Mesendoderm (in vitro differentiated cells): ENCODE measurements at regions not wholly inside any gene's neighbourhood (a gene's known extent, or its start where the extent isn't known, plus 50 kb on each side); places are given as distances from the start of the nearest gene placed in this dataset.
"Not testable (repeated sequence)": the region's sequence is repeated elsewhere in the genome, so short reads cannot be mapped to it uniquely, and the experiment has no call there.

Experiments
- DNase-seq: peaks from one replicate; pipeline ENCODE4 v3.0.0; 2013
- H2AK5ac ChIP-seq: 2 replicates; pipeline ENCODE4 v1.6.1; 2013; ENCODE audit warnings: low read length, inconsistent platforms
- H2BK120ac ChIP-seq: 2 replicates; pipeline ENCODE4 v1.6.1; 2013; ENCODE audit warnings: low read depth, mild to moderate bottlenecking, low read length, moderate library complexity, mixed read lengths
- H2BK15ac ChIP-seq: replicated peaks from 2 replicates; pipeline ENCODE4 v1.6.1; 2013; ENCODE audit warnings: low read depth, mild to moderate bottlenecking, moderate library complexity
- H2BK5ac ChIP-seq: 2 replicates; pipeline ENCODE4 v1.6.1; 2013; ENCODE audit warnings: low read length, inconsistent platforms
- H3K18ac ChIP-seq: 2 replicates; pipeline ENCODE4 v1.6.1; 2013; ENCODE audit warnings: mild to moderate bottlenecking, low read length, mixed read lengths
- H3K23ac ChIP-seq: one replicate; pipeline ENCODE4 v1.6.1; 2013; ENCODE audit warnings: low read length
- H3K27ac ChIP-seq: 2 replicates; pipeline ENCODE4 v1.5.1; 2013; ENCODE audit warnings: low read depth, mild to moderate bottlenecking, inconsistent platforms, low read length, moderate library complexity
- H3K27me3 ChIP-seq: 2 replicates; pipeline ENCODE4 v1.6.1; 2013; ENCODE audit warnings: low read length, control low read depth, mild to moderate bottlenecking, inconsistent platforms; ENCODE audit not compliant: insufficient read depth, poor library complexity
- H3K36me3 ChIP-seq: 2 replicates; pipeline ENCODE4 v1.6.1; 2013; ENCODE audit warnings: low read length, inconsistent platforms; ENCODE audit not compliant: control insufficient read depth, insufficient read depth
- H3K4ac ChIP-seq: one replicate; pipeline ENCODE4 v1.6.1; 2013; ENCODE audit warnings: low read depth, mild to moderate bottlenecking, low read length, moderate library complexity
- H3K4me1 ChIP-seq: 2 replicates; pipeline ENCODE4 v1.6.1; 2013; ENCODE audit warnings: low read depth, low read length, inconsistent platforms; ENCODE audit not compliant: control insufficient read depth
- H3K4me2 ChIP-seq: 2 replicates; pipeline ENCODE4 v1.6.1; 2013; ENCODE audit warnings: low read length
- H3K4me3 ChIP-seq: 2 replicates; pipeline ENCODE4 v1.5.1; 2013; ENCODE audit warnings: mild to moderate bottlenecking, low read length
- H3K56ac ChIP-seq: one replicate; pipeline ENCODE4 v1.6.1; 2013; ENCODE audit warnings: low read length
- H3K79me1 ChIP-seq: 2 replicates; pipeline ENCODE4 v1.6.1; 2013; ENCODE audit warnings: low read length, inconsistent platforms
- H3K79me2 ChIP-seq: 2 replicates; pipeline ENCODE4 v1.6.1; 2013; ENCODE audit warnings: mild to moderate bottlenecking, low read length; ENCODE audit not compliant: control insufficient read depth, insufficient read depth
- H3K9ac ChIP-seq: 2 replicates; pipeline ENCODE4 v1.6.1; 2013; ENCODE audit warnings: low read length, inconsistent platforms
- H4K5ac ChIP-seq: one replicate; pipeline ENCODE4 v1.6.1; 2013; ENCODE audit warnings: low read length
- H4K8ac ChIP-seq: one replicate; pipeline ENCODE4 v1.6.1; 2013; ENCODE audit warnings: low read depth, mild to moderate bottlenecking, control low read depth, low read length, moderate library complexity
- WGBS: extraction: QIAGEN DNeasy Blood & Tissue Kit; methylation state at CpG from one replicate; pipeline ENCODE4 v1.1.7; 2013; ENCODE audit warnings: low lambda C conversion rate, missing lambda C conversion rate; ENCODE audit not compliant: insufficient coverage; ENCODE audit errors: extremely low coverage; 5-methylcytosine and 5-hydroxymethylcytosine counted together

DNA sequence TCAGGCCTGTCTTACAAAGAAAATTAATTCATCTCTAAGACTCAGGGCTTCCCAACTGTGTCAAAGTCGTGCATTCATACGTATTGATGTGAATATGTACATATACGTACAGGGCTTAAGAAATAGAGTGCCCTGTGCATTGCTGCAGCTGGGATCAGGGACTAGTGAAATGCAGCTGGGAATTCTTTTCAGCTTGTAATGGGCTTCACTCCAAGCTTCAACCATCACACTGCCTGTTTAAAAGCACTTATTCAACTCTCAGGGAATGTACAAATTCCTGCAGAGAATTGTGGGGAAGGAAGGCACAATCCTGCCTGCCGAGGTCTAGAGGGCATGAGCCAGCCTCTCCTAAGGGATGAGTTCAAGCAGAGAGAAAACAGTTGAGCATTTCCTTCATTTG, 59.6 kb upstream of the MAN2A1 start:
- Histone ChIP-seq H4K5ac (no peak overlapping the region), H3K4me1 (no peaks in the 10 kb centered on the region), H2BK120ac (no peak overlapping the region), H3K4me3 (no peak overlapping the region), H3K27me3 (no peaks in the 10 kb centered on the region), H3K79me1 (no peaks in the 10 kb centered on the region), H4K8ac (no peak overlapping the region), H3K36me3 (no peaks in the 10 kb centered on the region), H3K4me2 (no peak overlapping the region), H3K79me2 (no peaks in the 10 kb centered on the region), H3K18ac (no peak overlapping the region), H2BK15ac (no peak overlapping the region), H3K4ac (no peak overlapping the region), H3K27ac (no peak overlapping the region), H2BK5ac (no peak overlapping the region), H3K23ac (no peak overlapping the region), H3K56ac (no peak overlapping the region), H2AK5ac (no peak overlapping the region), H3K9ac (no peak overlapping the region)
- no peak for DNase-seq
- WGBS = no CpG with 5 or more reads among the region's 4 CpGs

GRCh38 chr5:109628591-109628990, 61.1 kb upstream of the MAN2A1 start:
- Histone ChIP-seq H2AK5ac (no peak overlapping the region), H3K4me3 (no peak overlapping the region), H4K8ac (no peak overlapping the region), H3K4ac (no peak overlapping the region), H3K23ac (no peak overlapping the region), H3K56ac (no peak overlapping the region), H2BK15ac (no peak overlapping the region), H4K5ac (no peak overlapping the region), H3K36me3 (no peaks in the 10 kb centered on the region), H3K79me1 (no peaks in the 10 kb centered on the region), H3K4me1 (no peaks in the 10 kb centered on the region), H3K27ac (no peak overlapping the region), H2BK120ac (no peak overlapping the region), H3K18ac (no peak overlapping the region), H3K9ac (no peak overlapping the region), H3K79me2 (no peaks in the 10 kb centered on the region), H2BK5ac (no peak overlapping the region), H3K27me3 (no peaks in the 10 kb centered on the region), H3K4me2 (no peak overlapping the region)
- WGBS = no CpG with 5 or more reads among the region's 3 CpGs
- no peak for DNase-seq

DNA sequence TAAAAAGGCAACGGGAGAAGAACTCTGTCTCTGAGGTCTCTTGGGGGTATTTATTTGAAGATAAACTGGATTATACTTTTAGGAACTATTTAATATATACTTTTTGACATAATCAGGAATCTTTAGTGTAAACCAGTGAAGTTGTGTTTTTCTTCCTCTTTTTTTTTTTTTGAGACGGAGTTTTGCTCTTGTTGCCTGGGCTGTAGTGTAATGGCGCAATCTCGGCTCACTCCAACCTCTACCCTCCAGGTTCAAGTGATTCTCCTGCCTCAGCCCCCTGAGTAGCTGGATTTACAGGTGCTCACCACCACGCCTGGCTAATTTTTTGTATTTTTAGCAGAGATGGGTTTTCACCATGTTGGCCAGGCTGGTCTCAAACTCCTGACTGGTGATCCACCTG, 68.5 kb upstream of the MAN2A1 start:
- not testable (repeated sequence) for H3K4ac ChIP-seq, H3K4me1 ChIP-seq, H4K5ac ChIP-seq, H3K56ac ChIP-seq, H3K4me3 ChIP-seq, H3K36me3 ChIP-seq, H3K79me1 ChIP-seq, H3K27me3 ChIP-seq, H4K8ac ChIP-seq, H2BK120ac ChIP-seq, H3K4me2 ChIP-seq, H3K27ac ChIP-seq, H3K18ac ChIP-seq, DNase-seq, H2BK15ac ChIP-seq, H2BK5ac ChIP-seq, H3K9ac ChIP-seq, H3K23ac ChIP-seq, H2AK5ac ChIP-seq, H3K79me2 ChIP-seq
- no CpG with 5 or more reads among the region's 5 CpGs for WGBS

DNA sequence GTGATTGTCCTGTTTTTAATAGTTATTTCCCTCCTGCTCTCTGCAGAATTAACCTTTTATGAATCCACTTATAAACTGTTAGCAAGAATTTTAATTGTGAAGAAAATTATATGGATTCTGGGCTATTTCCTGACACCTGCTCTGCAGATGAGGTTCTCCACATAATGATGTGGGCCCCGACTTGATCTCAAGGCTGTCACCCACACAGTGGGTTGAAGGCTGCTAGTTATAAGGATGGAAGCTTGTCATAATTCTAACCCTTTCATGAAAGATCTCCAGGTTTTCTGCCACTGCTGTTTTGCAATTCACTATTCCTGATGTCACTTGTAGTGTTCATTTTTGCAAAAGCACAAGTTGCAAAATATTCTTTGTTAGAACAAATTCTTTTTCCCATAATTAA, 69.1 kb upstream of the MAN2A1 start:
- Histone ChIP-seq H3K27ac (no peak overlapping the region), H3K4ac (no peak overlapping the region), H3K4me2 (no peak overlapping the region), H3K18ac (no peak overlapping the region), H3K23ac (no peak overlapping the region), H3K27me3 (no peaks in the 10 kb centered on the region), H2BK120ac (no peak overlapping the region), H3K4me1 (no peaks in the 10 kb centered on the region), H4K8ac (no peak overlapping the region), H3K56ac (no peak overlapping the region), H3K36me3 (no peaks in the 10 kb centered on the region), H3K79me2 (no peaks in the 10 kb centered on the region), H2AK5ac (no peak overlapping the region), H3K79me1 (no peaks in the 10 kb centered on the region), H2BK5ac (no peak overlapping the region), H4K5ac (no peak overlapping the region), H3K4me3 (no peak overlapping the region), H3K9ac (no peak overlapping the region), H2BK15ac (no peak overlapping the region)
- no peak for DNase-seq
- WGBS = no CpG with 5 or more reads among the region's 1 CpG

DNA sequence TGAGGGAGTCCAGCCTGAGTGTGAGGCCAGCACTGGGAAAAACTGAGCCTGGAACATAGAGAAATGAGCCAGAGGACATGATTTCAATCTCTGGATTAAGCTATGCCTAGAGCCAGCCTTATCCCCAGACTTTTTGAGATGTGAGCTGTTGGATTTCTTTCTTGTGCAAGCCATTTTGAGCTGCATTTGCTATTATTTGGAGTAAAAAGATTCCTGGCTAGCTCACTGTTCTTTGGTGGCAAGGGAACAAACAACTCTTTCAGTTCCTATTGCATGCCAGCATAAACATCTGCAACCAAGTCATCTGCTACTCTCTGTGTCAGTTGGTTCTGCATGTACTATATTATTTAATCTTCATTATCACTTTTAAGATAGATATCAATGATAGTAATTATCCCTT, 70.1 kb upstream of the MAN2A1 start:
- no peak for DNase-seq
- H3K79me1 ChIP-seq = no peaks in the 10 kb centered on the region
- H3K4me2 ChIP-seq = no peak overlapping the region
- no peak overlapping the region for H3K23ac ChIP-seq
- H2BK5ac ChIP-seq = no peak overlapping the region
- H2BK120ac ChIP-seq = no peak overlapping the region
- H4K8ac ChIP-seq = no peak overlapping the region
- H3K4me1 ChIP-seq = no peaks in the 10 kb centered on the region
- no peak overlapping the region for H3K56ac ChIP-seq
- H3K9ac ChIP-seq = no peak overlapping the region
- H3K4me3 ChIP-seq = no peak overlapping the region
- no peaks in the 10 kb centered on the region for H3K79me2 ChIP-seq
- H3K27me3 ChIP-seq = no peaks in the 10 kb centered on the region
- peak overlapping the region; percentile 39 for H3K18ac ChIP-seq
- H2BK15ac ChIP-seq = no peak overlapping the region
- H2AK5ac ChIP-seq = no peak overlapping the region
- no peak overlapping the region for H4K5ac ChIP-seq
- no peaks in the 10 kb centered on the region for H3K36me3 ChIP-seq
- no peak overlapping the region for H3K4ac ChIP-seq
- H3K27ac ChIP-seq = no peak overlapping the region

- Histone ChIP-seq H3K79me1 (no peaks in the 10 kb centered on the region), H3K56ac (no peak overlapping the region), H3K4me3 (no peak overlapping the region), H2BK120ac (no peak overlapping the region), H2AK5ac (no peak overlapping the region), H3K4me1 (no peaks in the 10 kb centered on the region), H3K9ac (no peak overlapping the region), H3K27ac (no peak overlapping the region), H3K18ac (no peak overlapping the region), H3K79me2 (no peaks in the 10 kb centered on the region), H3K23ac (no peak overlapping the region), H3K4me2 (no peak overlapping the region), H4K8ac (no peak overlapping the region), H2BK5ac (no peak overlapping the region), H3K4ac (no peak overlapping the region), H4K5ac (no peak overlapping the region), H2BK15ac (no peak overlapping the region), H3K27me3 (no peaks in the 10 kb centered on the region), H3K36me3 (no peaks in the 10 kb centered on the region)
- no peak for DNase-seq
- WGBS = no CpG with 5 or more reads among the region's 3 CpGs
These were observed 70.7 kb upstream of the MAN2A1 start for GRCh38 chr5:109619021-109619460.
